ENCODE measurements at regions not wholly inside any gene's neighbourhood (a gene's known extent, or its start where the extent isn't known, plus 50 kb on each side); places are given as distances from the start of the nearest gene placed in this dataset.

DNA sequence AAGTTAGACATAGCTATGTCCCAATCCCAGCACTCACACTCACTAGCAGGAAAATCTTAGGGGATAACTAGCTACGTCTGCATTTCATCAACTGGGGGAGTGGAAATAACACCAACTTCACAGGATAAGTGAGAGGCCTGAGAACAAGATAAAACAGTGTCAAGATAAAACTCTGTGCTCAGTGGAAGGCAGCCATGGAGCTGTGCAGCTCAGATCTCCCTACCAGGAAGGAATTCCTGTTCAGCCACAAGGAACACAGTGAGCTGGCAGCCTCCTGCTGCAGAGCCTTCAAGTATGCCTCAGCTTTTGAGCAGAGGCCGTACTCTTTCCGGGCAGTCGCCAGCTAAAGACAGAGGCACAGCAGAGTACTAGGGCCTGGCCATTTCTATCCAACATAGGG, 115.8 kb upstream of the TOPAZ1 start:
- TF ChIP-seq, protein P1, sequence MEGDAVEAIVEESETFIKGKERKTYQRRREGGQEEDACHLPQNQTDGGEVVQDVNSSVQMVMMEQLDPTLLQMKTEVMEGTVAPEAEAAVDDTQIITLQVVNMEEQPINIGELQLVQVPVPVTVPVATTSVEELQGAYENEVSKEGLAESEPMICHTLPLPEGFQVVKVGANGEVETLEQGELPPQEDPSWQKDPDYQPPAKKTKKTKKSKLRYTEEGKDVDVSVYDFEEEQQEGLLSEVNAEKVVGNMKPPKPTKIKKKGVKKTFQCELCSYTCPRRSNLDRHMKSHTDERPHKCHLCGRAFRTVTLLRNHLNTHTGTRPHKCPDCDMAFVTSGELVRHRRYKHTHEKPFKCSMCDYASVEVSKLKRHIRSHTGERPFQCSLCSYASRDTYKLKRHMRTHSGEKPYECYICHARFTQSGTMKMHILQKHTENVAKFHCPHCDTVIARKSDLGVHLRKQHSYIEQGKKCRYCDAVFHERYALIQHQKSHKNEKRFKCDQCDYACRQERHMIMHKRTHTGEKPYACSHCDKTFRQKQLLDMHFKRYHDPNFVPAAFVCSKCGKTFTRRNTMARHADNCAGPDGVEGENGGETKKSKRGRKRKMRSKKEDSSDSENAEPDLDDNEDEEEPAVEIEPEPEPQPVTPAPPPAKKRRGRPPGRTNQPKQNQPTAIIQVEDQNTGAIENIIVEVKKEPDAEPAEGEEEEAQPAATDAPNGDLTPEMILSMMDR (conservative IDR thresholded peaks at IDR 0.05; ENCODE audit: low read length): no peak
- TF ChIP-seq EZH2phosphoT487 (IDR thresholded peaks at IDR 0.05; ENCODE audit: borderline replicate concordance): no peak

Measured in Loucy (cell line).